GM12875 (cell line): ENCODE measurements at regions not wholly inside any gene's neighbourhood (a gene's known extent, or its start where the extent isn't known, plus 50 kb on each side); places are given as distances from the start of the nearest gene placed in this dataset.

ENCODE experiments used
- H3K4me3 ChIP-seq: one replicate; pipeline ENCODE4 v1.5.1; 2011; ENCODE audit warnings: low read depth, low read length, control low read depth
- TF ChIP-seq, protein P1 (sequence below): IDR thresholded peaks from 2 replicates; pipeline ENCODE4 v1.5.1; 2011; ENCODE audit warnings: low read depth, mild to moderate bottlenecking, control low read depth, inconsistent platforms, low read length, moderate library complexity, borderline replicate concordance; ENCODE audit not compliant: insufficient read depth

DNA sequence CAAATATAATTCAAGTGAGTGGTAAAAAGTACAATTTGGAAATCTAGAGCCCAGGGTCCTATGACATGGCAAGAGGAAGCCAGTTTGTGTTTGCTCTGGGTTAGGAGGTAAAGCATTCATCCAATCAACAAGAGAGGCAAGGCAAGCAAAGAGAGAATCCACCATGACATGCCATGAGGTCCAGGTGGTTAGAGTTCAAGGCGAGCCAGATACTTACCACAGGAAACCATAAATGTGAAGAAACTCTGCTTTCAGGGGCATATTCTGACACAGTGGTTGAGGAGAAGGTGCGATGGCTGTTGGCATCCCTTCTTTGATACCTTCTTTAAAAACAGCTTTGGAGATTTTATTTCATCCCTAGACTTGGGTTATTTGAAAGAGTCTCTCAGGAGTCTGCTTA lies 193.8 kb upstream of the MAN1A1 start:
- TF ChIP-seq, protein P1, sequence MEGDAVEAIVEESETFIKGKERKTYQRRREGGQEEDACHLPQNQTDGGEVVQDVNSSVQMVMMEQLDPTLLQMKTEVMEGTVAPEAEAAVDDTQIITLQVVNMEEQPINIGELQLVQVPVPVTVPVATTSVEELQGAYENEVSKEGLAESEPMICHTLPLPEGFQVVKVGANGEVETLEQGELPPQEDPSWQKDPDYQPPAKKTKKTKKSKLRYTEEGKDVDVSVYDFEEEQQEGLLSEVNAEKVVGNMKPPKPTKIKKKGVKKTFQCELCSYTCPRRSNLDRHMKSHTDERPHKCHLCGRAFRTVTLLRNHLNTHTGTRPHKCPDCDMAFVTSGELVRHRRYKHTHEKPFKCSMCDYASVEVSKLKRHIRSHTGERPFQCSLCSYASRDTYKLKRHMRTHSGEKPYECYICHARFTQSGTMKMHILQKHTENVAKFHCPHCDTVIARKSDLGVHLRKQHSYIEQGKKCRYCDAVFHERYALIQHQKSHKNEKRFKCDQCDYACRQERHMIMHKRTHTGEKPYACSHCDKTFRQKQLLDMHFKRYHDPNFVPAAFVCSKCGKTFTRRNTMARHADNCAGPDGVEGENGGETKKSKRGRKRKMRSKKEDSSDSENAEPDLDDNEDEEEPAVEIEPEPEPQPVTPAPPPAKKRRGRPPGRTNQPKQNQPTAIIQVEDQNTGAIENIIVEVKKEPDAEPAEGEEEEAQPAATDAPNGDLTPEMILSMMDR = no peak
- H3K4me3 ChIP-seq = no peak overlapping the region

DNA sequence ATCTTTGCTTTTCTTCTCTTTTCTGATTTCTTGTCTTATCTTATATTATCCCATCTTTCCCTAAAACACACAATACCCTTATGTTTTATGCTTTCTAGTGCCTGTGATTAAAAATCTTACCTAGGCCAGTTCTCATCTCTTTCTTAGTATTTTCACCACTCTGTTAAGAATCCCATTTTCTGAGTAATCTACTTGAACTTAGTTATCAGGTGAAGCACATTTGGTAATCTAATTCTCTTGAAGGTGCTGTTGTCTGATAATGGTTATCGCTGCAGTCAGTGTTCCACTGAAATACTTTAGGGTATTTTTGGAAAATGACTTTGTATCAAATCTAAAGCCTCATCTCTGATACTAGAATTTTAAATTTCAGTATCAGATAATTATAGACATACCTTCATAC lies 192.5 kb upstream of the MAN1A1 start:
- H3K4me3 ChIP-seq = no peak overlapping the region
- TF ChIP-seq, protein P1 = no peak

DNA sequence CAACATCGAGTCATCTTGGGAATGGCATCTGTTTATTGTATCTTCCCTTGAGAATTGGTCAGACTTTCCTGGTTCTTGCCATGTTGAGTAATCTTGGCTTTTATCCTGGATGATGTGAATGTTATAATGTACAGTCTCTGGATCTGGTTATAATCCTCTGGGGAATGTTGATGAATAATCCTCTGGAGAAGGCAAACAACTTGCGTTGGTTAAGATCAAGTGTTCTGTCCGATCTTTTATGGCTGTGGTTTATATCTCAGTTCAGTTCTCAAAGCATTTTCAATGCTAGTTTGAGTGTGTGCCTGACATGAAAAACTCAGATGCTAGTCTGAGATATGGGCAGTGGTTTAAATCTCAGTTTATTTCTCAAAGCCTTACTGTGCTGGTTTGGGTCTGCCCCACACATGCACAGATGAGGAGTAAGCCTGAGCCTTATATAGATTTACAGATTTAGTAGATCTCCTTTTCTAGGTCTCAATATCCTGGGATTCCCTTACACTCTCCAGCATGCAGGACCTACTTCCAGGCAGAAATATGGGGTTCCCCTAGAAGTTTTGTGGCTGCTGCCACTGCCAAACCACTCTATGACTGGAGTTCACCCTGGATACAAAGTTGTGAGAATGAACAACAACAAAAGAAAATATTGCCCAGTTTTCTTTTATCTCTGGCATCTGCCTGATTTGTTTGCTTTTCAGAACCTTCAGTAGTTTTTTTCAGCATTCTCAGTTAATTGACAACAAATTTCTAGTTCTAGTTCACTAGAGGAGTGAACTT lies 191.8 kb upstream of the MAN1A1 start:
- H3K4me3 ChIP-seq = no peak overlapping the region
- TF ChIP-seq, protein P1 = no peak

DNA sequence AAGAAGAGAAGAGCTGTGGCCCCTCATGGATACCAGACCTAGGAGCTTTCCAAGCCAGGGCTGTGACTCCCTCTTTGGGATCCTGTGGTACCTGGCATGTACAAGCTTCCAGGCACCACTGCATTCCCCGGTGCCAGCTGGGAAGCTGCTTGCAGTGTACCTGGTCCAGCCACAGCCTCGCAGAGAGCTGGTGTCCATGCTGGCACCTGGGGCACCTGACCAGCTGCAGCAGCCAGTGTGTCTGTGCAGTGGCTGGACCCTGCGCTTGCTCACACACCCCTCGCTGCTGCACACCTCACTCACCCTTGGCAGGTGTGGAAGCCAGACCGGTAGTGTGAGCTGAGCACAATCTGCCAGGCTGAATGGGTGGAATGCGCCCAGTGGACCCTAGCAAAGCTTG lies 190.9 kb upstream of the MAN1A1 start:
- TF ChIP-seq, protein P1 = no peak
- H3K4me3 ChIP-seq = no peak overlapping the region

DNA sequence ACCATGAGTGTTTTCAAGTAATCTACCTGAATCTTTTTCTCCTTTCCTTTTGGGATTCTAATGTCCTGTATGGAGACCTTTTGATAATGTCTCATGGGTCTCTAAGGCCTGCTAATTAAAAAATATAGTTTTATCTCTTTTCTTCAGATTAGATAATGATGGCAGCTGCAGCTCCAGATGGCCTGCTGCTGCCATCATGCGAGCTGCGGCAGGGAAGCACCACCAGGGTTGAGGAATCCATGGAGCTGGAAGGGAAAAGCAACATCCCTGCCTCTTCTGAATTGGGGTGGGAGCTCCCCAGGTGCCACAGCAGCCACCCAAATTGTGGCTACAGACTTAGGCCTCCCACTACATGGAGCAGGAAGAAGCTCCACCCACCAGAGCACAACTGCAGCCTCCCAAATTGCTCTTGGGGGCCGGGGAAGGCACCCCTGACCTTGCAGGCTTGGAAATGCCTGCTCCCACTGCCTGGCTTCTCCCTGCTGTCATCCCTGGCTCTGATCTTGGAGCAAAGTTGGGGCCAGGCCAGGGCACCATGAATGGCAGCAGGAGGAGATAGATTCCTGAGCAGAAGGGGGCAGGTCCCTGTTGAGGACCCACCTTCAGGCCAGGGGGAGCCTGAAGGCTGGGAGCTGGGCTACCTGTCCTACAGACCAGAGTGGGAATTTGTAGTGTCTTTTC lies 189.6 kb upstream of the MAN1A1 start:
- no peak overlapping the region for H3K4me3 ChIP-seq
- TF ChIP-seq, protein P1 = no peak

- no peak overlapping the region for H3K4me3 ChIP-seq
- TF ChIP-seq, protein P1 = no peak
Observed at GRCh38 chr6:119536666-119537065, 187.1 kb upstream of the MAN1A1 start.

GRCh38 chr6:119535332-119535731 lies 185.8 kb upstream of the MAN1A1 start:
- H3K4me3 ChIP-seq = no peak overlapping the region
- TF ChIP-seq, protein P1 = no peak
